ENCODE measurements at regions not wholly inside any gene's neighbourhood (a gene's known extent, or its start where the extent isn't known, plus 50 kb on each side); places are given as distances from the start of the nearest gene placed in this dataset.

DNA sequence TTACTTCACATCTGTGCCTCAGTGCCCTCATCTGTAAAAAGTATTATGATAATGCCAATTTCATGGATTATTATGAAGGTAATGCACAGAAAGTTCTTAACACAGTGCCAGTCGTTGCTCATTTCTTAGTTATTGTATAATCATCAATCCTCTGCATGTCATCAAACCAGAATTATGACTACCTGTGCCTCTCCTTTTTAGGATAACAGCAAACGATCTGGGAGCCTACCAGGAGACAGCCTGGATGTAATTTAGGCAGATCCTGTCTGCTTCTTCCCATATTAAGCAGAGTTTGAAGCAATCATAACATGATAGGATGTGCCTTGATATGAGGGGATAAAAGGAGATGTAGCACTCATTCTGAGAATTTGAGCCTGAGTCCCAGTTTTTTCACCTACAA, 177.4 kb upstream of the DPT start:
- H3K36me3 ChIP-seq (ENCODE audit: insufficient read depth, low read length) = no peaks in the 10 kb centered on the region
- no peaks in the 10 kb centered on the region for H3K27me3 ChIP-seq (ENCODE audit: insufficient read depth, low read length)
- no peak overlapping the region for H2AFZ ChIP-seq (ENCODE audit: low read length)
- no peak overlapping the region for H3K27ac ChIP-seq (ENCODE audit: low read depth, low read length)
- H3K9me3 ChIP-seq (ENCODE audit: low read depth, low read length) = no peaks in the 10 kb centered on the region
- DNase-seq (ENCODE audit: insufficient read length, low spot score, missing footprints) = no peak
- H3K4me2 ChIP-seq (ENCODE audit: insufficient read depth, low read length) = no peak overlapping the region
- H4K20me1 ChIP-seq (ENCODE audit: insufficient read depth, low read length) = no peaks in the 10 kb centered on the region
- TF ChIP-seq, protein P1, sequence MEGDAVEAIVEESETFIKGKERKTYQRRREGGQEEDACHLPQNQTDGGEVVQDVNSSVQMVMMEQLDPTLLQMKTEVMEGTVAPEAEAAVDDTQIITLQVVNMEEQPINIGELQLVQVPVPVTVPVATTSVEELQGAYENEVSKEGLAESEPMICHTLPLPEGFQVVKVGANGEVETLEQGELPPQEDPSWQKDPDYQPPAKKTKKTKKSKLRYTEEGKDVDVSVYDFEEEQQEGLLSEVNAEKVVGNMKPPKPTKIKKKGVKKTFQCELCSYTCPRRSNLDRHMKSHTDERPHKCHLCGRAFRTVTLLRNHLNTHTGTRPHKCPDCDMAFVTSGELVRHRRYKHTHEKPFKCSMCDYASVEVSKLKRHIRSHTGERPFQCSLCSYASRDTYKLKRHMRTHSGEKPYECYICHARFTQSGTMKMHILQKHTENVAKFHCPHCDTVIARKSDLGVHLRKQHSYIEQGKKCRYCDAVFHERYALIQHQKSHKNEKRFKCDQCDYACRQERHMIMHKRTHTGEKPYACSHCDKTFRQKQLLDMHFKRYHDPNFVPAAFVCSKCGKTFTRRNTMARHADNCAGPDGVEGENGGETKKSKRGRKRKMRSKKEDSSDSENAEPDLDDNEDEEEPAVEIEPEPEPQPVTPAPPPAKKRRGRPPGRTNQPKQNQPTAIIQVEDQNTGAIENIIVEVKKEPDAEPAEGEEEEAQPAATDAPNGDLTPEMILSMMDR (IDR thresholded peaks at IDR 0.05; ENCODE audit: extremely low read depth, low read depth, low read length) = no peak
- no peak overlapping the region for H3K4me3 ChIP-seq (ENCODE audit: insufficient read depth, low read length)
- no peaks in the 10 kb centered on the region for H3K4me1 ChIP-seq (ENCODE audit: insufficient read depth, low read length)
- H3K79me2 ChIP-seq (ENCODE audit: insufficient read depth, low read length) = no peaks in the 10 kb centered on the region

DNA sequence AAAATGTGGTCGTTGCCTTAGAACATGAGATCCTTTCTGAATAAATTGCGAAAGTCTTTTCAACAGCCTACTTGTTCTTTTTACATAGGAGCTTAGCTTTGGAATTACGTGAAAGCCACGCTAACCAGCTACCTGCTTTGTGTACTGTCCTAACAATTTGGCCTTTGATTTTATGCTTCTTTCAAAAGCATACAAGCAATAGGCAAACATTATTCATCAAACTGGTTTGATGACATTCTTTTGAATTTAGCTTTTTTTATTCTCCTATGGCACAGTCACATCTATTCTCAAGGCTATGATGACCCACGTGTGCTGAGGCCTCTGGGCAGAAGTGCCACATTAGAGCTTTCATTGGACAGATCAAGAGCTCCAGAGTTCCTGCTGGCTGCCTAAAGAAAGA, 178.0 kb upstream of the DPT start:
- H4K20me1 ChIP-seq (ENCODE audit: insufficient read depth, low read length) = no peaks in the 10 kb centered on the region
- TF ChIP-seq, protein P1 (IDR thresholded peaks at IDR 0.05; ENCODE audit: extremely low read depth, low read depth, low read length) = no peak
- H3K4me2 ChIP-seq (ENCODE audit: insufficient read depth, low read length) = no peak overlapping the region
- no peaks in the 10 kb centered on the region for H3K79me2 ChIP-seq (ENCODE audit: insufficient read depth, low read length)
- H3K36me3 ChIP-seq (ENCODE audit: insufficient read depth, low read length) = no peaks in the 10 kb centered on the region
- H3K4me1 ChIP-seq (ENCODE audit: insufficient read depth, low read length) = no peaks in the 10 kb centered on the region
- no peaks in the 10 kb centered on the region for H3K27me3 ChIP-seq (ENCODE audit: insufficient read depth, low read length)
- no peak overlapping the region for H3K27ac ChIP-seq (ENCODE audit: low read depth, low read length)
- H3K9me3 ChIP-seq (ENCODE audit: low read depth, low read length) = no peaks in the 10 kb centered on the region
- H2AFZ ChIP-seq (ENCODE audit: low read length) = no peak overlapping the region
- H3K4me3 ChIP-seq (ENCODE audit: insufficient read depth, low read length) = no peak overlapping the region
- no peak for DNase-seq (ENCODE audit: insufficient read length, low spot score, missing footprints)

DNA sequence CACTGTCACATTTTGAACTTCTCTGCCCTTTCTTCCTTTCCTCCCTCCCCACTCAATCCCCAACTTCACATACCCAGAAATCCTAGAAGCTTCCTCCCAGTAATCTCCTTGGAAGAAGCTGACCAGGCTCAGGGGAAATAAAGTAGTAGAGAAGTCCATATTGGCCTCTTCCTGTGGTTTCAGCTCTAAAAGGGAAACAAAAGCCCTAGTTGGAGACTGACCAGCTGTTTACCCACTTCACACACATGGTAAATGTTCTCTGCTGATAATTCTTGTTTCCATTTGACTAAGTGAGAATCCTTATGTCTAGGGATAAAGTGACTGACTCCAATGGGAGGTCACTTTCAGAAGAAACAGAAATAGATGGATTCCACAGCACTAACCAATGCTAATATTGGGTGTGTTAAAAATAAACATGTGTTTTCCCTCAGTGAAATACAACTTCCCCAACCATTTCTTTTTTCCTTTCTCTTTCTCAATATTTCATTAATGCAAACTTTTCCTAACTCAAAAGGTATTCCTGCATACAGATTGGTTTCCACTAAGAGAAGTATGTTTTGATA, 178.9 kb upstream of the DPT start:
- Histone ChIP-seq H3K27ac (ENCODE audit: low read depth, low read length) (no peak overlapping the region), H3K27me3 (ENCODE audit: insufficient read depth, low read length) (no peaks in the 10 kb centered on the region), H4K20me1 (ENCODE audit: insufficient read depth, low read length) (no peaks in the 10 kb centered on the region), H3K36me3 (ENCODE audit: insufficient read depth, low read length) (no peaks in the 10 kb centered on the region), H3K79me2 (ENCODE audit: insufficient read depth, low read length) (no peaks in the 10 kb centered on the region), H2AFZ (ENCODE audit: low read length) (no peak overlapping the region), H3K4me2 (ENCODE audit: insufficient read depth, low read length) (no peak overlapping the region), H3K9me3 (ENCODE audit: low read depth, low read length) (no peaks in the 10 kb centered on the region), H3K4me1 (ENCODE audit: insufficient read depth, low read length) (no peaks in the 10 kb centered on the region), H3K4me3 (ENCODE audit: insufficient read depth, low read length) (no peak overlapping the region)
- DNase-seq (ENCODE audit: insufficient read length, low spot score, missing footprints) = no peak
- TF ChIP-seq, protein P1 (IDR thresholded peaks at IDR 0.05; ENCODE audit: extremely low read depth, low read depth, low read length) = no peak

DNA sequence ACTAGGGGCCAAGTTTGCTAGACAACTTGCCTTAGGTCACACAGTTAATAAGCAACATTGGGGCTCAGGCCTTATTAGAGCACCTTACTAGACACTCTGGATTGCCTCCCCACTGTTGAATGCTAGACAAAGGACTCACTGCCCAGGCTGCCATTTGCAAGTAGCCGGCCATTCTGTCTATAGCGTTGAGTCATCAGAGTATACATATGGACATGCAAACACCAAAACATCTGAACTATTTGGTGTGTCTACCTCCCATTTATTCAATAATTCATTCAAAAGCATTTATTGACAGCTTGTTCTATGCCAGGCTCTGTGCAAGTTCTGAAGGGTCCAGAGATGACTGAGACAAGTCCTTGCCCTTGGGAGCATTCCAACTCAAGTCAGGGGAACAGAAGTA, 181.4 kb upstream of the DPT start:
- H3K27me3 ChIP-seq (ENCODE audit: insufficient read depth, low read length) = no peaks in the 10 kb centered on the region
- H3K27ac ChIP-seq (ENCODE audit: low read depth, low read length) = no peak overlapping the region
- TF ChIP-seq, protein P1 (IDR thresholded peaks at IDR 0.05; ENCODE audit: extremely low read depth, low read depth, low read length) = no peak

More for the DNA sequence above, 181.4 kb upstream of the DPT start:
- H3K4me1 ChIP-seq (ENCODE audit: insufficient read depth, low read length) = no peaks in the 10 kb centered on the region
- H3K4me2 ChIP-seq (ENCODE audit: insufficient read depth, low read length) = no peak overlapping the region
- DNase-seq (ENCODE audit: insufficient read length, low spot score, missing footprints) = no peak
- H3K36me3 ChIP-seq (ENCODE audit: insufficient read depth, low read length) = no peaks in the 10 kb centered on the region
- H4K20me1 ChIP-seq (ENCODE audit: insufficient read depth, low read length) = no peaks in the 10 kb centered on the region
- no peak overlapping the region for H3K4me3 ChIP-seq (ENCODE audit: insufficient read depth, low read length)
- H3K9me3 ChIP-seq (ENCODE audit: low read depth, low read length) = no peaks in the 10 kb centered on the region
- no peak overlapping the region for H2AFZ ChIP-seq (ENCODE audit: low read length)
- H3K79me2 ChIP-seq (ENCODE audit: insufficient read depth, low read length) = no peaks in the 10 kb centered on the region

All from osteoblast (primary cell).